ENCODE measurements at regions not wholly inside any gene's neighbourhood (a gene's known extent, or its start where the extent isn't known, plus 50 kb on each side); places are given as distances from the start of the nearest gene placed in this dataset.

DNA sequence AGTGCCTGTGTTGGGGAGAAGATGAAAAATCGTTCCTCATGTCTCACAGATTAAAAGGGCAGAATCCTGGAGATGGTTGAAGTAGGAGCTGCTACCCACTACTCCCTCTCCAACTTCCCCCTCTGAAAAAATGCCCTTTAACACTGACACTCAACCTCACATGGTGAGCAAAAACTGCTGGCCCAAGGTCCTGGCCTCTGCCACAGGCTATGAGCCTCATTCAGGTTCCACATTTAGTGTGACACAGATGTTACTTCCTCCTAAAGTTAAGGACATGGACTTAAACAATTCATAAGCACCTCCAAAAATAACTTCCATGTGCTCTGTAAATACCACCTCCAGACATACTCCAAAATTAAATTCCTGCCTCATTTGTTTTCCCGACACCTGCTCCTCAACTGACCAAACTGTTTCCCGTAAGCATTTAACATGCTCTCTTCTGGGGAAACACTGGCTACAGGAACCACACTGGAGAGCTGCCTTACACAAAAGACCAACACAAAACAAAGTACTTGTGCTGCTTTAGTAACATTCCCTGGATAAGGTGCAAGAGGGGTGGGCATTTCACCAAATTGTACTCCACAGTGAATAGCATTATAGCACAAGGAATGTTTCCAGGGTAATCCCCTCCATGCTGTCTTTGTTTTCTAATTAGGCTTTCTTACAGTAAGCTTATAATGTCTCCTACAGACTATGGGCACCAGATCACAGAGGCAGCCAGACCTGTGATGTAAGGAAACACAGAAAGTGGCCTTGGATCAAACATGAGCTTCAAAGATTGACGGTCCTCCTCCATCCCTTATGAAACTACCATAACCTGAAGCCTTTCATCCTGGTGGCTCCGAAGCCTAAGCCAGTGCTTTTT is 57.0 kb downstream of the PHLDA1 start:
- H3K27me3 Mint-ChIP-seq = no peaks in the 10 kb centered on the region
- H3K4me3 Mint-ChIP-seq = no peak overlapping the region
- peaks cover 14% of the 10 kb centered on the region for H3K9me3 Mint-ChIP-seq
- DNase-seq = no peak
- H3K36me3 Mint-ChIP-seq (ENCODE audit: low read depth) = peaks cover 16% of the 10 kb centered on the region
- H3K27ac Mint-ChIP-seq = peak overlapping the region; percentile 16
- H3K4me1 Mint-ChIP-seq (ENCODE audit: low read depth) = peaks cover 87% of the 10 kb centered on the region

DNA sequence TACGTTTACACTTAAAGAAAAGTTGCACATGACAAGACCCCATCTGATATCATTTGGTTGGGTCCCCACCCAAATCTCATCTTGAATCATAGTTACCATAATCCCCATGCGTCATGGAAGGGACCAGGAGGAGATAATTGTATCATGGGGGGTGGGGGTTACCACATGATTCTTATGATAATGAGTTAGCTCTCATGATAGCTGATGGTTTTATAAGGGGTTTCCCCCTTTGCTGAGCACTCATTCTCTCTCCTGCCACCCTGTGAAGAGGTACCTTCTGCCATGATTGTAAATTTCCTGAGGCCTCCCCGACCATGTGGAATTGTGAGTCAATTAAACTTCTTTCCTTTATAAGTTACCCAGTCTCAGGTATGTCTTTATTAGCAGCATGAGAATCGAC is 60.3 kb downstream of the PHLDA1 start:
- H3K36me3 Mint-ChIP-seq (ENCODE audit: low read depth) = peaks cover 16% of the 10 kb centered on the region
- peaks cover 14% of the 10 kb centered on the region for H3K9me3 Mint-ChIP-seq
- H3K27ac Mint-ChIP-seq = peak overlapping the region; percentile 86
- peaks cover 67% of the 10 kb centered on the region for H3K4me1 Mint-ChIP-seq (ENCODE audit: low read depth)
- no peaks in the 10 kb centered on the region for H3K27me3 Mint-ChIP-seq
- H3K4me3 Mint-ChIP-seq = peak overlapping the region; percentile 6
- DNase-seq = no peak

DNA sequence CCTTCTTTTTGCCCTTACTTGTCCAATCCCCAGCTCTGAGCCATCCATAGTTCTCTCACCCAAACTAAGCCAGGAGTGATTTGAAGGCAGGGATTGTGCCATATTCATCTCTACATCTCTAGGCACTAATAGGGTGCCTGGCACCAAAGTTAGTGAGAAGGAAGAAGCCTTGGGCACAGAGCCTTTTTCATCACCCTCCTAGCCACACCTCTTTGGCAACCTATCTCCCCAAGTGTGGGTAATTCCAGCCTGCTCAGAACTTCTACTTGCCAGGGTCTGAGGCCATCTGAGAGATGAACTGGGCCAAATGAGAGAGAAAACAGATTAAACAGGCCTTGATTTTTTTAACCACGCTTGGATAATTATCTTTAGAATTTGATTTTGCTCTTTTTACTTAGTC is 61.3 kb downstream of the PHLDA1 start:
- H3K36me3 Mint-ChIP-seq (ENCODE audit: low read depth) = peaks cover 16% of the 10 kb centered on the region
- H3K27ac Mint-ChIP-seq = peak overlapping the region; percentile 9

DNA sequence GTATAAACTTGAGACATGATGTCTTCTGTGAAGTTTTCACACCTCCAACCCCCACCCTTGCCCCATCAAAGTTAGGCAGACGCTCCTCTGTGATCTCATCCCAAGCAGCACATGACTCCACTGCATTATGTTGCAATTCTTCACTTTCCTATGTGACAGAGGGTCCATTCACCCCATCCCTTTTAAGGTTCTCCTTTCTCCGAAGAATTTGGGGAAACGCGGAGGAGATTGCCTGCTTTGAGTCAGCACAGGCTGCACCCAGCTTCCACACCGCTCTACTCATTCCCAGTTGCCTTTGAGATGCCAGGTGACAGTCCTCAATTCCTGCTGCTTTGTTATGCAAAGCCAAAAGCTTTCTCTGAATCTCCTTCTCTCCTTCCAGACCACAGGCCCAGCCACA is 61.8 kb downstream of the PHLDA1 start:
- H3K27ac Mint-ChIP-seq = peak overlapping the region; percentile 9
- peaks cover 14% of the 10 kb centered on the region for H3K9me3 Mint-ChIP-seq
- no peak for DNase-seq
- no peak overlapping the region for H3K4me3 Mint-ChIP-seq
- H3K4me1 Mint-ChIP-seq (ENCODE audit: low read depth) = peaks cover 67% of the 10 kb centered on the region
- H3K36me3 Mint-ChIP-seq (ENCODE audit: low read depth) = peaks cover 16% of the 10 kb centered on the region
- no peaks in the 10 kb centered on the region for H3K27me3 Mint-ChIP-seq

More for the DNA sequence above, 61.3 kb downstream of the PHLDA1 start:
- H3K4me3 Mint-ChIP-seq = no peak overlapping the region
- H3K9me3 Mint-ChIP-seq = peaks cover 14% of the 10 kb centered on the region
- DNase-seq = no peak
- H3K27me3 Mint-ChIP-seq = no peaks in the 10 kb centered on the region
- H3K4me1 Mint-ChIP-seq (ENCODE audit: low read depth) = peaks cover 70% of the 10 kb centered on the region

DNA sequence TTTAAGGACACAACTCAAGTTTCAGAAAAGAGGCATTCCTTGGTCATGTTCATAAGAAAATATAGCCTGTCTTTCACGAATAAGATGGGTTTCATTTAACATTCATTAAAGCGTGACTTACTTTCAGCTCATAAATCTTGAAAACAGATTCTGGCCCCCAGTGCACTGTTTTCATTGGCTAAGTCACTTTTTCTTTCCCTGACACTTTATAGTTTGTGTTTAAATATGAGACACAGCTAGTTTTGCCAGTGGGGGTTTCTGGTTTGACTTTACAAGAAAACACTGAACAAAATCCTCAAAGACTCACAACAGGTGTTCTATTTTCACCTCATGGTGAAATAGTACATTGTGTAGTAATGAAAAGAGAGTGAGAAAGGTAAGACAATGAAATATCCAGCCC is 65.9 kb downstream of the PHLDA1 start:
- H3K27me3 Mint-ChIP-seq = no peaks in the 10 kb centered on the region
- H3K4me3 Mint-ChIP-seq = no peak overlapping the region
- peaks cover 38% of the 10 kb centered on the region for H3K4me1 Mint-ChIP-seq (ENCODE audit: low read depth)
- no peaks in the 10 kb centered on the region for H3K36me3 Mint-ChIP-seq (ENCODE audit: low read depth)
- H3K9me3 Mint-ChIP-seq = no peaks in the 10 kb centered on the region
- DNase-seq = no peak
- no peak overlapping the region for H3K27ac Mint-ChIP-seq

DNA sequence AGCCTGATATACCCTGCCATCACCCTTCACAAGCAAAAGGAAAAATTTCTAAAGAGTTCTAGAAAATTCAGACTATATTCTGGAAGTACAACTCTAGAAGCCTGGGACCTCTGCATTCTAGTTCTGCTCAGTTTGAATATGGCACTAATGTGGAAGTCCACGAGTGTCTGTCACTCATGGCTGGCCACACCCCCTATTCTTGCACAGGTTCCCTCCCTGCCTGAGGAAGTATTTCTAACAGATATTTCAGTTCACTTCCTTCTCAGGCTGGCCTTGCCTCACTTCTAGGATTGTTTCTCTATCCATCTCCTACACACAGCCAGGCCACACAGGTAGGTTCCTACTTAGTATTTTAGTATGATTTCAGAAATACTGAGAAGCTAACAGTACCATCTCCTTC is 67.4 kb downstream of the PHLDA1 start:
- no peaks in the 10 kb centered on the region for H3K36me3 Mint-ChIP-seq (ENCODE audit: low read depth)
- no peak overlapping the region for H3K27ac Mint-ChIP-seq
- DNase-seq = no peak
- H3K4me3 Mint-ChIP-seq = no peak overlapping the region
- H3K9me3 Mint-ChIP-seq = no peaks in the 10 kb centered on the region
- peaks cover 36% of the 10 kb centered on the region for H3K4me1 Mint-ChIP-seq (ENCODE audit: low read depth)
- no peaks in the 10 kb centered on the region for H3K27me3 Mint-ChIP-seq

DNA sequence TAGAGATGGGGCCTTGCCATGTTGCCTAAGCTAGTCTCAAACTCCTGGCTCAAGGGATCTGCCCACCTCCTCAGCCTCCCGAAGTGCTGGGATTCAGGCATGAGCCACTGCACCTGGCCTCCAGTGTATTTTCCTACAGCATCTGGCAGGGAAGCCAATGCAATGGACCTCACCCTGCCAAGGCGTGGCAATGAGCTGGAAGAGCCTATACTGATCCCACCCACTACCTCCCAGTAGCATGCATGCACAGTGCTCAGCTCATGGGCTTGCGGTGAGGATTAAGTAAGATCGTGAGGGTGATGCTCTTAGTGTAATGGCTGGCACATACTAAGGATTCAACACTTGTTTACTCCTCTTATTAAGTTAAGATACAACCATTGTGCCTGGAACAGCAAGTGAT is 69.7 kb downstream of the PHLDA1 start:
- H3K9me3 Mint-ChIP-seq = no peaks in the 10 kb centered on the region
- H3K4me3 Mint-ChIP-seq = no peak overlapping the region
- no peaks in the 10 kb centered on the region for H3K36me3 Mint-ChIP-seq (ENCODE audit: low read depth)
- H3K4me1 Mint-ChIP-seq (ENCODE audit: low read depth) = peaks cover 39% of the 10 kb centered on the region
- no peak overlapping the region for H3K27ac Mint-ChIP-seq
- H3K27me3 Mint-ChIP-seq = no peaks in the 10 kb centered on the region
- DNase-seq = no peak

DNA sequence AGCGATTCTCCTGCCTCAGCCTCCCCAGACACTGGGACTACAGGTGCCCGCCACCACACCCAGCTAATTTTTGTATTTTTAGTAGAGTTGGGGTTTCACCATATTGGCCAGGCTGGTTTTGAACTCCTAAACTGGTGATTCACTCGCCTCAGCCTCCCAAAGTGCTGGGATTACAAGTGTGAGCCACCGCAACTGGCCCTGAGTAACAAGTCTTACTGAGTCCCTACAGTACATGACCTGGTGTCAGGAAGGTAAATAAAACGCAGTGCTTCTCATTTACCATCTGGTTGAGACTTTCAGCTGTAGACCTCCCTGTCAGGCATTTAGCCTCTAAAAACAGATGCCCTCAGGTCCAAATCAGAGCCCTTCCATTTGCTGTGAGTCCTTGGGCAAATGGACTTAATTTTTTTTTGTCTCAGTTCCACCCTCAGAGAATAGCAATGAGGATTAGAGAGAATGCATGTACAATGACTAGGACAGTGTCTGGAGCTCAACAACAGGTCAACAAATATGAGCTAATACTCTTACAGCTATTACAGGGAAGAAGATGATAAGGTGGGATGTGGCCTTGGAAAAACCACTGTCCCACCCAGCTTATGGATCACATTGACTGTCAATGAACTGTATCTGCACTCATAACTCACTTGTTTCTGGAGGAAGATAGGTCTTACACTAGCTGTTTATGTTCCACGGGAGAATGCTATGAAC is 70.5 kb downstream of the PHLDA1 start:
- no peaks in the 10 kb centered on the region for H3K27me3 Mint-ChIP-seq
- DNase-seq = no peak
- H3K4me1 Mint-ChIP-seq (ENCODE audit: low read depth) = peaks cover 34% of the 10 kb centered on the region
- H3K27ac Mint-ChIP-seq = no peak overlapping the region
- H3K36me3 Mint-ChIP-seq (ENCODE audit: low read depth) = no peaks in the 10 kb centered on the region
- no peak overlapping the region for H3K4me3 Mint-ChIP-seq
- no peaks in the 10 kb centered on the region for H3K9me3 Mint-ChIP-seq

DNA sequence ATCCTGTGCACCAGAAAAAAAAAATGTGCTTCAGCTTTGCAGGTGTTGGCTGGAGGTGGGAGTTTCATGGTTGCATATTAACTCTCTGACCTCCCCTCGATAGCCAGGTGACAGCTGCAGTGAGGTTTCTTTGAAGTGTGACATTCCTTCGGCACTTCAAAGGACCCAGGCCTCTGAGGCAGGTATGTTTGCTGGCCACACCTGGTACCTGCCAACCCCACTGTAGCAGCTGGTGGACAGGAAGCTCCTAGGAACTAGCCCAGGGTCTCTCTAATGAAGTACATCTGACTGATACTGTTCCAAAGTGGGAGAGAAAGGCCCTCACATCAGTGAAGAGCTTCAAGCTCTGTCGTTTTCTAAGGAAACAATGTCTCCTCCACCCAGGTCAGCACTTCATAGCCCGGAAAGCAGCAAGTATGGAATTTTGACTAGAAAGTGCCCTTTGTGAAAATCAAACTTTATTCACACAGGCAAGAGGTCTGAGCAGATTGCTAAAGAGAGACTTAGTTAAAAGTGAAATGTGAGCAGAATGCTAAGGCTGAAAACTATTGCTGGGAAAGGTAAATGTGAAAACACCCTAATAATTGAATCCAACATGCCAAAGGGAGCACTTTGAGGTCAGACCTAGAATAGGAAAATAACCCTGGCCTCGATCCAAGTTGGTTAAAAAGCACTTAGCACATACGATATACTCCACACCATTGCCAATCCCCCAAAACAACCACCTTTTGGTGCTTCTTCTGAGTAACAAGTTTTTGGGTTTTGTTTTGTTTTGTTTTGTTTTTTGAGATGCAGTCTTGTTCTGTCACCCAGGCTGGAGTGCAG is 71.3 kb downstream of the PHLDA1 start:
- no peak for DNase-seq
- no peak overlapping the region for H3K4me3 Mint-ChIP-seq
- no peak overlapping the region for H3K27ac Mint-ChIP-seq
- H3K27me3 Mint-ChIP-seq = no peaks in the 10 kb centered on the region
- H3K36me3 Mint-ChIP-seq (ENCODE audit: low read depth) = no peaks in the 10 kb centered on the region
- H3K4me1 Mint-ChIP-seq (ENCODE audit: low read depth) = peaks cover 26% of the 10 kb centered on the region
- H3K9me3 Mint-ChIP-seq = no peaks in the 10 kb centered on the region

DNA sequence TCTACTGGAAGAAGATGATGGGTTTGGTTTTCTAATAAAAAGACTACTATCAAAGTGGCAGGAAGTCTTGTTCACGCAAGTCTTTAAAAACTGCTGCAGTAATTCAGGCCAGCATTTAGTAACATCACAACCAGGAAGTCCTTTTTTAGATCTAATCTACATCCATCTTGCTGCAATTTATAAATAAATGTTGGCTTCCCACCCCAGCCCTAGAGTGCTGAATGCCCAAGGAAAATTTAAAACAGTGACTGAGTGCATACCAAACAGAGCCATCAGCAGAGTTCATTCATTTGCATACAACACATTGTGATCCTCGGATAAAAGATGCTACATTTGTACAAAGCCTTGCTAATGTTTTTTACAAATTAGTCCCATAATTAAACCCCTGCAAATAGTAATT is 72.1 kb downstream of the PHLDA1 start:
- Mint-ChIP-seq H3K4me3 (no peak overlapping the region), H3K36me3 (ENCODE audit: low read depth) (no peaks in the 10 kb centered on the region), H3K4me1 (ENCODE audit: low read depth) (peaks cover 26% of the 10 kb centered on the region), H3K27ac (peak overlapping the region; percentile 26), H3K27me3 (no peaks in the 10 kb centered on the region), H3K9me3 (no peaks in the 10 kb centered on the region)
- no peak for DNase-seq

DNA sequence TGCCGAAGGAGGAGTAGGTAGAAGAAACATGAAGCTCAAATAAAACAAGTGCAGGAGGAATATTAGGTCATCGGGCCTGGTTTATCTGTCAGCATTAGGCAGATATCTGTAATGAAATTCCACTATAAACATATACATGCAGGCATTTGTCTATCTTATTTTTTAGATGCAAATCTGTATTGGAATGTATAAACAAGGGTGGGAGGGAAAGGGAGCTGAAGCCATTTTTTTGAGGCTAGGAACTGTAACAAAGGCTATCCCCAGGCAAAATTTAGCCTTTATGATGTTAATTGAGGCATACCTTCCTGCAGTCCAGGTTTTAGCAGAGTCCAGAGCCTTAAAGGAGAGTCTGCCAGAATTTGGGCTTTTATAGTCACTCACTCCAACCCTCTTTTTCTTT is 72.5 kb downstream of the PHLDA1 start:
- Mint-ChIP-seq H3K9me3 (no peaks in the 10 kb centered on the region), H3K4me3 (no peak overlapping the region), H3K27ac (peak overlapping the region; percentile 26), H3K36me3 (ENCODE audit: low read depth) (no peaks in the 10 kb centered on the region), H3K4me1 (ENCODE audit: low read depth) (peaks cover 26% of the 10 kb centered on the region), H3K27me3 (no peaks in the 10 kb centered on the region)
- DNase-seq = no peak

DNA sequence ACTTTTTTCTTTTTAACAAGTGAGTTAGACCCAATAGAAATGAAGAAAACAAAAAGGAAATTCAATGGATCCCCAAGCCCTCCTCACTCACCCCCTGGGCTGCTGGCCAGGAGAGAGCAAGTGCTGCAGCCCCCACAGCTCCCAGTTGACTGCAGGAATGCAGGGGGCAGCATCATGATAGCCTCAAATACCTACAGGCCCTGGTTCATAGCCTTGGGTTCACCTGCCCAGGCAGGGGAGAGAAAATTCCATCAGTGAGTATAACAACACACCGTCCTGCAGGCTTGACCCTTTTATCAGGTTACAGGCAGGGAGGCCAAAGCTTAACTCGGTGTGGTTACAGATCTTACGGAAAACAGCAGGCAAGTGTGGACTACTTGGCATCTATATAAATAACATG is 76.3 kb downstream of the PHLDA1 start:
- Mint-ChIP-seq H3K4me1 (ENCODE audit: low read depth) (peaks cover 40% of the 10 kb centered on the region), H3K27me3 (no peaks in the 10 kb centered on the region), H3K27ac (no peak overlapping the region), H3K4me3 (no peak overlapping the region), H3K36me3 (ENCODE audit: low read depth) (no peaks in the 10 kb centered on the region), H3K9me3 (no peaks in the 10 kb centered on the region)
- no peak for DNase-seq

DNA sequence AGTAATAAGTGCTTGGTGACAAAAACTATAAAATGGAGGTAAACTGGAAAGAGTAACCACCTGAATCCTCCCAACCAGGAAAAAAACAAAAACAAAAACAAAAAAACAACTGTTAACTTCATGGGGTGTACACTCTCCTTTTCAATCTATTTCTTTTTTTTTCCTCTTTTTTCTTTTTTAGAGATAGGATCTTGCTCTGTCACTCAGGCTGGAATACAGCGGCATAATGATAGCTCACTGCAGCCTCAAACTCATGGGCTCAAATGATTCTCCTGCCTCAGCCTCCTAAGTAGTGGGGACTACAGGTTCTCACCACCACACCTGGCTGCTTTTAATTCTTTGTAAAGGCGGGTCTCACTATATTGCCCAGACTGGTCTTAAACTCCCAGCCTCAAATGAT is 76.8 kb downstream of the PHLDA1 start:
- Mint-ChIP-seq H3K9me3 (no peaks in the 10 kb centered on the region), H3K4me3 (no peak overlapping the region), H3K27ac (no peak overlapping the region), H3K27me3 (no peaks in the 10 kb centered on the region), H3K4me1 (ENCODE audit: low read depth) (peaks cover 35% of the 10 kb centered on the region), H3K36me3 (ENCODE audit: low read depth) (no peaks in the 10 kb centered on the region)
- no peak for DNase-seq

DNA sequence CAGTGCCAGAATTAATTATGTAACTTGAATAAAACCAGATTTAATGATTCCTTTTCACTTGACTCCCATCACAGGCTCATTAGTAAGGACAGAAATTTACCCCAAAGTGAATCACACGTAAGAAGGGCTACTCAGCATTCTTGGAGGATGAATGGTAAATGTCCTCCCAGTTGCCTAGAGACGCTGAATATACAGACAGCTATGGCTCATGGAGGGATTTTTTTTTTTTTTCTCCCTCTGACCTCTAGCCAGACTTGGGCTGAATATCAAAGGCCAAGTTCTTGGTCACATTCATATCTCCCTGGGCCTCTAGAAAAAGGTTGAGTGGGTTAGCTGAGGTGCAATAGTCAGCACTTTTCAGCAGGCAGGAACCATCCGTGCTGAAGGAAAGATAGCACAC is 77.5 kb downstream of the PHLDA1 start:
- Mint-ChIP-seq H3K9me3 (no peaks in the 10 kb centered on the region), H3K36me3 (ENCODE audit: low read depth) (no peaks in the 10 kb centered on the region), H3K4me1 (ENCODE audit: low read depth) (peaks cover 29% of the 10 kb centered on the region), H3K27me3 (no peaks in the 10 kb centered on the region), H3K27ac (peak overlapping the region; percentile 57), H3K4me3 (no peak overlapping the region)
- no peak for DNase-seq

All from activated T-cell treated with anti-CD3 and anti-CD28 coated beads, Interleukin-2, amount 50 U/mL, for 24 hours (primary cell).